ENCODE measurements at regions not wholly inside any gene's neighbourhood (a gene's known extent, or its start where the extent isn't known, plus 50 kb on each side); places are given as distances from the start of the nearest gene placed in this dataset.
"Not testable (repeated sequence)": the region's sequence is repeated elsewhere in the genome, so short reads cannot be mapped to it uniquely, and the experiment has no call there.

- peaks cover 5% of the 10 kb centered on the region for H3K27me3 ChIP-seq (ENCODE audit: control insufficient read depth, insufficient read depth, low read length)
- peaks cover 8% of the 10 kb centered on the region for H3K4me1 ChIP-seq (ENCODE audit: control insufficient read depth, low read depth, low read length)
- H3K9ac ChIP-seq (ENCODE audit: low read length) = no peak overlapping the region
- H3K4me3 ChIP-seq (ENCODE audit: low read length) = no peak overlapping the region
- H3K27ac ChIP-seq (ENCODE audit: low read length) = no peak overlapping the region
- no peaks in the 10 kb centered on the region for H3K36me3 ChIP-seq (ENCODE audit: control insufficient read depth, low read depth, low read length)
- no peaks in the 10 kb centered on the region for H3K9me3 ChIP-seq (ENCODE audit: control insufficient read depth, low read depth, low read length)
Observed at GRCh38 chr11:45374130-45374529, 88.0 kb upstream of the SYT13 start.

- Histone ChIP-seq H3K9ac (ENCODE audit: low read length) (no peak overlapping the region), H3K4me3 (ENCODE audit: low read length) (no peak overlapping the region), H3K27ac (ENCODE audit: low read length) (no peak overlapping the region), H3K27me3 (ENCODE audit: control insufficient read depth, insufficient read depth, low read length) (peaks cover 5% of the 10 kb centered on the region), H3K36me3 (ENCODE audit: control insufficient read depth, low read depth, low read length) (no peaks in the 10 kb centered on the region), H3K9me3 (ENCODE audit: control insufficient read depth, low read depth, low read length) (no peaks in the 10 kb centered on the region), H3K4me1 (ENCODE audit: control insufficient read depth, low read depth, low read length) (peaks cover 8% of the 10 kb centered on the region)
Observed at GRCh38 chr11:45373506-45374035, 87.4 kb upstream of the SYT13 start.

- H3K4me3 ChIP-seq (ENCODE audit: low read length); H3K36me3 ChIP-seq (ENCODE audit: control insufficient read depth, low read depth, low read length); H3K27me3 ChIP-seq (ENCODE audit: control insufficient read depth, insufficient read depth, low read length); H3K9ac ChIP-seq (ENCODE audit: low read length); H3K9me3 ChIP-seq (ENCODE audit: control insufficient read depth, low read depth, low read length); H3K27ac ChIP-seq (ENCODE audit: low read length); H3K4me1 ChIP-seq (ENCODE audit: control insufficient read depth, low read depth, low read length): not testable (repeated sequence)
Observed at GRCh38 chr11:45372414-45372813, 86.3 kb upstream of the SYT13 start.

- peak overlapping the region; percentile 53 for H3K4me3 ChIP-seq (ENCODE audit: low read length)
Observed at GRCh38 chr11:45371251-45372115, 85.3 kb upstream of the SYT13 start.

GRCh38 chr11:45369313-45369712, 83.2 kb upstream of the SYT13 start:
- peaks cover 8% of the 10 kb centered on the region for H3K4me1 ChIP-seq (ENCODE audit: control insufficient read depth, low read depth, low read length)
- H3K9me3 ChIP-seq (ENCODE audit: control insufficient read depth, low read depth, low read length) = no peaks in the 10 kb centered on the region
- no peaks in the 10 kb centered on the region for H3K36me3 ChIP-seq (ENCODE audit: control insufficient read depth, low read depth, low read length)
- no peak overlapping the region for H3K9ac ChIP-seq (ENCODE audit: low read length)
- no peak overlapping the region for H3K4me3 ChIP-seq (ENCODE audit: low read length)
- no peak overlapping the region for H3K27ac ChIP-seq (ENCODE audit: low read length)
- H3K27me3 ChIP-seq (ENCODE audit: control insufficient read depth, insufficient read depth, low read length) = peaks cover 5% of the 10 kb centered on the region

More at GRCh38 chr11:45371251-45372115, 85.3 kb upstream of the SYT13 start:
- H3K36me3 ChIP-seq (ENCODE audit: control insufficient read depth, low read depth, low read length) = no peaks in the 10 kb centered on the region
- H3K9me3 ChIP-seq (ENCODE audit: control insufficient read depth, low read depth, low read length) = no peaks in the 10 kb centered on the region
- peaks cover 8% of the 10 kb centered on the region for H3K4me1 ChIP-seq (ENCODE audit: control insufficient read depth, low read depth, low read length)
- peaks cover 5% of the 10 kb centered on the region for H3K27me3 ChIP-seq (ENCODE audit: control insufficient read depth, insufficient read depth, low read length)
- H3K27ac ChIP-seq (ENCODE audit: low read length) = no peak overlapping the region
- no peak overlapping the region for H3K9ac ChIP-seq (ENCODE audit: low read length)

GRCh38 chr11:45368697-45369096, 82.6 kb upstream of the SYT13 start:
- Histone ChIP-seq H3K36me3 (ENCODE audit: control insufficient read depth, low read depth, low read length) (no peaks in the 10 kb centered on the region), H3K4me1 (ENCODE audit: control insufficient read depth, low read depth, low read length) (peaks cover 8% of the 10 kb centered on the region), H3K27ac (ENCODE audit: low read length) (no peak overlapping the region), H3K9ac (ENCODE audit: low read length) (no peak overlapping the region), H3K27me3 (ENCODE audit: control insufficient read depth, insufficient read depth, low read length) (peaks cover 5% of the 10 kb centered on the region), H3K4me3 (ENCODE audit: low read length) (no peak overlapping the region), H3K9me3 (ENCODE audit: control insufficient read depth, low read depth, low read length) (no peaks in the 10 kb centered on the region)

GRCh38 chr11:45366619-45367190, 80.6 kb upstream of the SYT13 start:
- Histone ChIP-seq H3K9me3 (ENCODE audit: control insufficient read depth, low read depth, low read length) (no peaks in the 10 kb centered on the region), H3K27ac (ENCODE audit: low read length) (no peak overlapping the region), H3K4me3 (ENCODE audit: low read length) (no peak overlapping the region), H3K36me3 (ENCODE audit: control insufficient read depth, low read depth, low read length) (no peaks in the 10 kb centered on the region), H3K4me1 (ENCODE audit: control insufficient read depth, low read depth, low read length) (peaks cover 3% of the 10 kb centered on the region), H3K27me3 (ENCODE audit: control insufficient read depth, insufficient read depth, low read length) (peaks cover 5% of the 10 kb centered on the region), H3K9ac (ENCODE audit: low read length) (no peak overlapping the region)

GRCh38 chr11:45365961-45366618, 79.9 kb upstream of the SYT13 start:
- no peak overlapping the region for H3K9ac ChIP-seq (ENCODE audit: low read length)
- peaks cover 5% of the 10 kb centered on the region for H3K27me3 ChIP-seq (ENCODE audit: control insufficient read depth, insufficient read depth, low read length)
- H3K36me3 ChIP-seq (ENCODE audit: control insufficient read depth, low read depth, low read length) = no peaks in the 10 kb centered on the region
- no peak overlapping the region for H3K27ac ChIP-seq (ENCODE audit: low read length)
- no peak overlapping the region for H3K4me3 ChIP-seq (ENCODE audit: low read length)
- H3K9me3 ChIP-seq (ENCODE audit: control insufficient read depth, low read depth, low read length) = no peaks in the 10 kb centered on the region
- H3K4me1 ChIP-seq (ENCODE audit: control insufficient read depth, low read depth, low read length) = no peaks in the 10 kb centered on the region

GRCh38 chr11:45362636-45363035, 76.5 kb upstream of the SYT13 start:
- Histone ChIP-seq H3K9ac (ENCODE audit: low read length) (no peak overlapping the region), H3K9me3 (ENCODE audit: control insufficient read depth, low read depth, low read length) (no peaks in the 10 kb centered on the region), H3K27me3 (ENCODE audit: control insufficient read depth, insufficient read depth, low read length) (no peaks in the 10 kb centered on the region), H3K4me3 (ENCODE audit: low read length) (no peak overlapping the region), H3K27ac (ENCODE audit: low read length) (no peak overlapping the region), H3K4me1 (ENCODE audit: control insufficient read depth, low read depth, low read length) (no peaks in the 10 kb centered on the region), H3K36me3 (ENCODE audit: control insufficient read depth, low read depth, low read length) (no peaks in the 10 kb centered on the region)

- Histone ChIP-seq H3K9ac (ENCODE audit: low read length) (no peak overlapping the region), H3K36me3 (ENCODE audit: control insufficient read depth, low read depth, low read length) (no peaks in the 10 kb centered on the region), H3K9me3 (ENCODE audit: control insufficient read depth, low read depth, low read length) (no peaks in the 10 kb centered on the region), H3K4me3 (ENCODE audit: low read length) (no peak overlapping the region), H3K27ac (ENCODE audit: low read length) (no peak overlapping the region), H3K27me3 (ENCODE audit: control insufficient read depth, insufficient read depth, low read length) (no peaks in the 10 kb centered on the region), H3K4me1 (ENCODE audit: control insufficient read depth, low read depth, low read length) (no peaks in the 10 kb centered on the region)
Observed at GRCh38 chr11:45361551-45361950, 75.4 kb upstream of the SYT13 start.

GRCh38 chr11:45355706-45356041, 69.5 kb upstream of the SYT13 start:
- peak overlapping the region; percentile 85 for H3K4me3 ChIP-seq (ENCODE audit: low read length)
- peak overlapping the region; percentile 53 for H3K9ac ChIP-seq (ENCODE audit: low read length)
- H3K27ac ChIP-seq (ENCODE audit: low read length) = no peak overlapping the region

More at GRCh38 chr11:45355706-45356041, 69.5 kb upstream of the SYT13 start:
- Histone ChIP-seq H3K36me3 (ENCODE audit: control insufficient read depth, low read depth, low read length) (no peaks in the 10 kb centered on the region), H3K27me3 (ENCODE audit: control insufficient read depth, insufficient read depth, low read length) (no peaks in the 10 kb centered on the region), H3K9me3 (ENCODE audit: control insufficient read depth, low read depth, low read length) (no peaks in the 10 kb centered on the region), H3K4me1 (ENCODE audit: control insufficient read depth, low read depth, low read length) (peaks cover 34% of the 10 kb centered on the region)
